ENCODE measurements at regions not wholly inside any gene's neighbourhood (a gene's known extent, or its start where the extent isn't known, plus 50 kb on each side); places are given as distances from the start of the nearest gene placed in this dataset.

- peaks cover 58% of the 10 kb centered on the region for H3K27me3 ChIP-seq (ENCODE audit: insufficient read depth, poor library complexity, severe bottlenecking)
- ATAC-seq (ENCODE audit: low read depth) (no peak), DNase-seq (ENCODE audit: low spot score) (no peak)
- H3K27ac ChIP-seq (ENCODE audit: poor library complexity, severe bottlenecking), result no peak overlapping the region
- no peak overlapping the region for H3K4me3 ChIP-seq (ENCODE audit: severe bottlenecking)
- TF ChIP-seq, protein P1, sequence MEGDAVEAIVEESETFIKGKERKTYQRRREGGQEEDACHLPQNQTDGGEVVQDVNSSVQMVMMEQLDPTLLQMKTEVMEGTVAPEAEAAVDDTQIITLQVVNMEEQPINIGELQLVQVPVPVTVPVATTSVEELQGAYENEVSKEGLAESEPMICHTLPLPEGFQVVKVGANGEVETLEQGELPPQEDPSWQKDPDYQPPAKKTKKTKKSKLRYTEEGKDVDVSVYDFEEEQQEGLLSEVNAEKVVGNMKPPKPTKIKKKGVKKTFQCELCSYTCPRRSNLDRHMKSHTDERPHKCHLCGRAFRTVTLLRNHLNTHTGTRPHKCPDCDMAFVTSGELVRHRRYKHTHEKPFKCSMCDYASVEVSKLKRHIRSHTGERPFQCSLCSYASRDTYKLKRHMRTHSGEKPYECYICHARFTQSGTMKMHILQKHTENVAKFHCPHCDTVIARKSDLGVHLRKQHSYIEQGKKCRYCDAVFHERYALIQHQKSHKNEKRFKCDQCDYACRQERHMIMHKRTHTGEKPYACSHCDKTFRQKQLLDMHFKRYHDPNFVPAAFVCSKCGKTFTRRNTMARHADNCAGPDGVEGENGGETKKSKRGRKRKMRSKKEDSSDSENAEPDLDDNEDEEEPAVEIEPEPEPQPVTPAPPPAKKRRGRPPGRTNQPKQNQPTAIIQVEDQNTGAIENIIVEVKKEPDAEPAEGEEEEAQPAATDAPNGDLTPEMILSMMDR (IDR thresholded peaks at IDR 0.05; ENCODE audit: poor library complexity, severe bottlenecking), result no peak
- no peaks in the 10 kb centered on the region for H3K4me1 ChIP-seq (ENCODE audit: insufficient read depth, poor library complexity, severe bottlenecking)
- no peaks in the 10 kb centered on the region for H3K9me3 ChIP-seq (ENCODE audit: severe bottlenecking)
- H3K36me3 ChIP-seq (ENCODE audit: low read depth), result no peaks in the 10 kb centered on the region
Observed at GRCh38 chr4:71188156-71188640, 150.6 kb upstream of the SLC4A4 start.

DNA sequence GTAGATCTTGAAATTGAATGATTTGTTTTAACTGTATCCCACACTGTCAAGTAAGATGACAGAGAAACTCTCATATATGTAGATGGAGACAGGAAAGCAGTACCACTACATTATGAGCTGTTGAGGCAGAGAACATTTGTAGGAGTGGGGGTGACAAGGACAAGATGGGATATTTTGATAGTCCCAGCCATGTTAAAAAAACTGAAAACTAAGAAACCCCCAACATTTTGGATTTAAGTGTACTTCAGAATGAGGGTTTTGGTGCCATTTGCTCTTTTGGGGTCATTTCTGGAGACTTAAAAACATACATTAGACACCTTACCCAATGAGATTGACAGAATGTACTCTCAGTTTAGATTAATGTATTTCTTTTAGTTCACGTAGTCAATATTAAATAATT, 149.9 kb upstream of the SLC4A4 start:
- Histone ChIP-seq H3K36me3 (ENCODE audit: low read depth) (no peaks in the 10 kb centered on the region), H3K9me3 (ENCODE audit: severe bottlenecking) (no peaks in the 10 kb centered on the region), H3K4me3 (ENCODE audit: severe bottlenecking) (no peak overlapping the region), H3K27me3 (ENCODE audit: insufficient read depth, poor library complexity, severe bottlenecking) (peaks cover 58% of the 10 kb centered on the region), H3K27ac (ENCODE audit: poor library complexity, severe bottlenecking) (no peak overlapping the region), H3K4me1 (ENCODE audit: insufficient read depth, poor library complexity, severe bottlenecking) (no peaks in the 10 kb centered on the region)
- TF ChIP-seq, protein P1 (IDR thresholded peaks at IDR 0.05; ENCODE audit: poor library complexity, severe bottlenecking), result no peak
- ATAC-seq (ENCODE audit: low read depth), result no peak
- no peak for DNase-seq (ENCODE audit: low spot score)

- DNase-seq (ENCODE audit: low spot score) (no peak), ATAC-seq (ENCODE audit: low read depth) (no peak)
- peaks cover 57% of the 10 kb centered on the region for H3K27me3 ChIP-seq (ENCODE audit: insufficient read depth, poor library complexity, severe bottlenecking)
- no peaks in the 10 kb centered on the region for H3K4me1 ChIP-seq (ENCODE audit: insufficient read depth, poor library complexity, severe bottlenecking)
- no peak overlapping the region for H3K4me3 ChIP-seq (ENCODE audit: severe bottlenecking)
- TF ChIP-seq, protein P1 (IDR thresholded peaks at IDR 0.05; ENCODE audit: poor library complexity, severe bottlenecking), result no peak
- no peaks in the 10 kb centered on the region for H3K9me3 ChIP-seq (ENCODE audit: severe bottlenecking)
- H3K36me3 ChIP-seq (ENCODE audit: low read depth), result no peaks in the 10 kb centered on the region
- H3K27ac ChIP-seq (ENCODE audit: poor library complexity, severe bottlenecking), result no peak overlapping the region
Observed at GRCh38 chr4:71189471-71189870, 149.3 kb upstream of the SLC4A4 start.

DNA sequence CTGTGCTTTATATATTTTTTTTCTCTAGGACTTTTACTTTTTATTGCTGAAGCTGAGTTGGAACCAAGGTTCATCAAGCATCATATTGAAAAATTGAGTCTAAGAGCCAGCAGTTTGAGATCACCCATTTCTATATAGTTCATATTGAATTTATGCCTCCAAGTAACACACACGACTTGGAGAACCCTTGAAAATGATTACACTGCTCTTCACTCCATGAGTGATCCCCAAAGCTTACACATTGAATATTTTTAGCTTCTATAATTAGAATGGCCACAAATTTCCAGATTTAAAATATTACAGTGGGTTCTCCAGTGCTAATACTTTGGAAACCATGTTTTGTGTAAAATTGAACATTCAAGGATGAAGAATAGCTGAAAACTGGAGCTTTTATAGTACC, 144.4 kb upstream of the SLC4A4 start:
- Histone ChIP-seq H3K9me3 (ENCODE audit: severe bottlenecking) (no peaks in the 10 kb centered on the region), H3K36me3 (ENCODE audit: low read depth) (no peaks in the 10 kb centered on the region), H3K27ac (ENCODE audit: poor library complexity, severe bottlenecking) (no peak overlapping the region), H3K4me3 (ENCODE audit: severe bottlenecking) (no peak overlapping the region), H3K27me3 (ENCODE audit: insufficient read depth, poor library complexity, severe bottlenecking) (peaks cover 14% of the 10 kb centered on the region), H3K4me1 (ENCODE audit: insufficient read depth, poor library complexity, severe bottlenecking) (no peaks in the 10 kb centered on the region)
- TF ChIP-seq, protein P1 (IDR thresholded peaks at IDR 0.05; ENCODE audit: poor library complexity, severe bottlenecking), result no peak
- DNase-seq (ENCODE audit: low spot score) (no peak), ATAC-seq (ENCODE audit: low read depth) (no peak)

- no peak overlapping the region for H3K4me3 ChIP-seq (ENCODE audit: severe bottlenecking)
- no peaks in the 10 kb centered on the region for H3K36me3 ChIP-seq (ENCODE audit: low read depth)
- H3K9me3 ChIP-seq (ENCODE audit: severe bottlenecking), result no peaks in the 10 kb centered on the region
- H3K4me1 ChIP-seq (ENCODE audit: insufficient read depth, poor library complexity, severe bottlenecking), result no peaks in the 10 kb centered on the region
- TF ChIP-seq, protein P1 (IDR thresholded peaks at IDR 0.05; ENCODE audit: poor library complexity, severe bottlenecking), result no peak
- DNase-seq (ENCODE audit: low spot score) (no peak), ATAC-seq (ENCODE audit: low read depth) (no peak)
- H3K27me3 ChIP-seq (ENCODE audit: insufficient read depth, poor library complexity, severe bottlenecking), result peaks cover 5% of the 10 kb centered on the region
- H3K27ac ChIP-seq (ENCODE audit: poor library complexity, severe bottlenecking), result no peak overlapping the region
Observed at GRCh38 chr4:71195924-71196323, 142.9 kb upstream of the SLC4A4 start.
